ENCODE measurements at regions not wholly inside any gene's neighbourhood (a gene's known extent, or its start where the extent isn't known, plus 50 kb on each side); places are given as distances from the start of the nearest gene placed in this dataset.

GRCh38 chr3:76171647-76172046 is 386.3 kb upstream of the ZNF717 start:
- Mint-ChIP-seq H3K27ac (ENCODE audit: unreplicated experiment) (no peak overlapping the region), H3K4me3 (ENCODE audit: unreplicated experiment) (no peak overlapping the region), H3K36me3 (ENCODE audit: insufficient read depth, unreplicated experiment) (no peaks in the 10 kb centered on the region), H3K9me3 (ENCODE audit: unreplicated experiment) (no peaks in the 10 kb centered on the region), H3K27me3 (ENCODE audit: insufficient read depth, unreplicated experiment) (no peaks in the 10 kb centered on the region), H3K4me1 (ENCODE audit: low read depth, unreplicated experiment) (no peaks in the 10 kb centered on the region)
- TF ChIP-seq CTCF (IDR thresholded peaks at IDR 0.05; ENCODE audit: insufficient read depth in 1 of 2, low read depth in 1 of 2, low read length in 1 of 2, severe bottlenecking in 1 of 2, unreplicated experiment in 1 of 2): no peak
- CTCF ChIA-PET: no interaction called here
- POLR2A ChIA-PET: no interaction called here
- no peaks in the 10 kb centered on the region for H3K9me3 ChIP-seq
- no peaks in the 10 kb centered on the region for H3K27me3 ChIP-seq (replicated peaks; ENCODE audit: control insufficient read depth, insufficient read depth, low read length)
- intact Hi-C loops (cut with micrococcal nuclease; ENCODE audit: unreplicated experiment): no loop called here
- no peaks in the 10 kb centered on the region for H3K36me3 ChIP-seq (ENCODE audit: control insufficient read depth, insufficient read depth, low read length)
- no TSS peak for BruUV-seq (replicated peaks)
- H3K4me1 ChIP-seq: no peaks in the 10 kb centered on the region
- DNase-seq: no peak
- no peak overlapping the region for H3K4me3 ChIP-seq (ENCODE audit: low read depth, low read length)

DNA sequence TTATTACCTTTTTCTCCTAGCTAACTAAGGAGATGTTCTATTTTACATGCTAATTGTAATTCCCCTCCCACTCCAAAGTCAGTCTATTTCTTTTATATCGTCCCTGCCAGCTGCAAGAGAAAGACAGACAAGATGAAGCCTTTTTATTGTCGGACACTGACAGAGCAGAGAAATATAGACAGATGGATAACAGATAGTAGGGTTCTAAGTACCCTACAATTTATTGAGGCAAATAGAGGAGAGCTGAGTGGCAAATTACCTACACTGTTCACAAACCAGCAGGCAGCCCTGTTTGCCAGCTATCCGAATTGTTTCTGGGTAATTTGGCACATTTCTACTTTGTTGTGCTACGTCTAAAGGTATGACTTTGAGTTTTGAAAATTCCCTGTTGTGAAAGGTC is 392.3 kb upstream of the ZNF717 start:
- no peaks in the 10 kb centered on the region for H3K36me3 ChIP-seq (ENCODE audit: control insufficient read depth, insufficient read depth, low read length)
- H3K4me1 ChIP-seq: no peaks in the 10 kb centered on the region
- CTCF ChIA-PET: no interaction called here
- H3K27me3 Mint-ChIP-seq (ENCODE audit: insufficient read depth, unreplicated experiment): peaks cover 2% of the 10 kb centered on the region
- no peak overlapping the region for H3K27ac Mint-ChIP-seq (ENCODE audit: unreplicated experiment)
- no peak for DNase-seq
- no peak overlapping the region for H3K4me3 ChIP-seq (ENCODE audit: low read depth, low read length)
- no peaks in the 10 kb centered on the region for H3K27me3 ChIP-seq (replicated peaks; ENCODE audit: control insufficient read depth, insufficient read depth, low read length)
- POLR2A ChIA-PET: no interaction called here
- intact Hi-C loops (cut with micrococcal nuclease; ENCODE audit: unreplicated experiment): no loop called here
- H3K9me3 ChIP-seq: no peaks in the 10 kb centered on the region
- no peak overlapping the region for H3K4me3 Mint-ChIP-seq (ENCODE audit: unreplicated experiment)
- no TSS peak for BruUV-seq (replicated peaks)
- TF ChIP-seq CTCF (IDR thresholded peaks at IDR 0.05; ENCODE audit: insufficient read depth in 1 of 2, low read depth in 1 of 2, low read length in 1 of 2, severe bottlenecking in 1 of 2, unreplicated experiment in 1 of 2): no peak
- H3K36me3 Mint-ChIP-seq (ENCODE audit: insufficient read depth, unreplicated experiment): no peaks in the 10 kb centered on the region
- no peaks in the 10 kb centered on the region for H3K4me1 Mint-ChIP-seq (ENCODE audit: low read depth, unreplicated experiment)
- no peaks in the 10 kb centered on the region for H3K9me3 Mint-ChIP-seq (ENCODE audit: unreplicated experiment)

GRCh38 chr3:76178412-76178811 is 393.1 kb upstream of the ZNF717 start:
- H3K4me1 Mint-ChIP-seq (ENCODE audit: low read depth, unreplicated experiment): no peaks in the 10 kb centered on the region

More at GRCh38 chr3:76178412-76178811, 393.1 kb upstream of the ZNF717 start:
- intact Hi-C loops (cut with micrococcal nuclease; ENCODE audit: unreplicated experiment): no loop called here
- BruUV-seq (replicated peaks): no TSS peak
- Mint-ChIP-seq H3K27ac (ENCODE audit: unreplicated experiment) (no peak overlapping the region), H3K9me3 (ENCODE audit: unreplicated experiment) (no peaks in the 10 kb centered on the region), H3K36me3 (ENCODE audit: insufficient read depth, unreplicated experiment) (no peaks in the 10 kb centered on the region), H3K4me3 (ENCODE audit: unreplicated experiment) (no peak overlapping the region), H3K27me3 (ENCODE audit: insufficient read depth, unreplicated experiment) (peaks cover 2% of the 10 kb centered on the region)
- no peaks in the 10 kb centered on the region for H3K4me1 ChIP-seq
- H3K9me3 ChIP-seq: no peaks in the 10 kb centered on the region
- no peaks in the 10 kb centered on the region for H3K27me3 ChIP-seq (replicated peaks; ENCODE audit: control insufficient read depth, insufficient read depth, low read length)
- no peaks in the 10 kb centered on the region for H3K36me3 ChIP-seq (ENCODE audit: control insufficient read depth, insufficient read depth, low read length)
- no peak for TF ChIP-seq CTCF (IDR thresholded peaks at IDR 0.05; ENCODE audit: insufficient read depth in 1 of 2, low read depth in 1 of 2, low read length in 1 of 2, severe bottlenecking in 1 of 2, unreplicated experiment in 1 of 2)
- ChIA-PET POLR2A (no interaction called here), CTCF (no interaction called here)
- no peak overlapping the region for H3K4me3 ChIP-seq (ENCODE audit: low read depth, low read length)
- DNase-seq: no peak

All from Caco-2 (cell line).